Body of pancreas (tissue), 4 donors: ENCODE measurements at regions not wholly inside any gene's neighbourhood (a gene's known extent, or its start where the extent isn't known, plus 50 kb on each side); places are given as distances from the start of the nearest gene placed in this dataset.
"Not testable (repeated sequence)": the region's sequence is repeated elsewhere in the genome, so short reads cannot be mapped to it uniquely, and the experiment has no call there.

Source experiments
- ATAC-seq: fragments of 150-250 bp; one replicate; pipeline ENCODE4 v1.9.1; 2016
- DNase-seq, 4 donors: peaks; one replicate each; pipeline ENCODE4 v3.0.0-alpha.2; 2019
- H3K27ac ChIP-seq, 4 donors: fragments of 200-600 bp; sonication (generic); 1 replicate in 3 of 4; 2 replicates in 1 of 4; pipeline versions ENCODE4 v1.5.1 to v1.6.1; 2016 to 2019; ENCODE audit warnings: mild to moderate bottlenecking in 1 of 4, mixed read lengths in 1 of 4, moderate library complexity in 1 of 4
- H3K27me3 ChIP-seq, 2 donors: fragments of 200-600 bp; sonication (generic); one replicate each; pipeline ENCODE4 v1.6.0; 2016; ENCODE audit warnings: mild to moderate bottlenecking in 1 of 2
- H3K36me3 ChIP-seq, 2 donors: fragments of 200-600 bp; sonication (generic); replicated peaks in 1 of 2; 2 replicates each; pipeline ENCODE4 v1.5.1; 2016; ENCODE audit warnings: low read depth in 2 of 2; ENCODE audit not compliant: insufficient read depth in 1 of 2
- H3K4me1 ChIP-seq: fragments of 200-600 bp; sonication (generic); one replicate; pipeline ENCODE4 v1.6.0; 2016
- H3K4me3 ChIP-seq, 2 donors: fragments of 200-600 bp; sonication (generic); 1 replicate in 1 of 2; 2 replicates in 1 of 2; pipeline ENCODE4 v1.5.1; 2016 to 2019
- H3K9me3 ChIP-seq, 3 donors: fragments of 200-600 bp; sonication (generic); 1 replicate in 2 of 3; 2 replicates in 1 of 3; pipeline ENCODE4 v1.5.1; 2016
- CTCF ChIP-seq, 7 experiments: fragments of 450-650 bp in 4 of 7; fragments of 200-600 bp in 3 of 7; sonication (generic) in 3 of 7; IDR thresholded peaks; one replicate each; pipeline ENCODE4 v1.5.1; 2016 to 2019; ENCODE audit warnings: antibody characterized with exemption in 7 of 7
- POLR2A ChIP-seq, 3 donors: fragments of 450-650 bp; IDR thresholded peaks; one replicate each; pipeline ENCODE4 v1.6.1; 2016; ENCODE audit warnings: antibody characterized with exemption in 3 of 3, mild to moderate bottlenecking in 2 of 3
- WGBS, 2 donors: methylation state at CpG; one replicate each; pipeline ENCODE4 v1.1.5; 2017; 5-methylcytosine and 5-hydroxymethylcytosine counted together
- intact Hi-C: fragments of 100-400 bp; cut with DNase I; formaldehyde crosslinking; loops from one replicate; pipeline ENCODE4 v1.15.1; 2023

- 86 to 90% methylated on average over 1 of the region's 1 CpG for WGBS, 2 donors
- no peak for DNase-seq
- no peak for ATAC-seq
- H3K36me3 ChIP-seq: no peaks in the 10 kb centered on the region
- intact Hi-C loops: no loop called here
- no peak overlapping the region for H3K4me3 ChIP-seq
- no peaks in the 10 kb centered on the region for H3K4me1 ChIP-seq
- H3K9me3 ChIP-seq: no peaks in the 10 kb centered on the region
- H3K27me3 ChIP-seq: no peaks in the 10 kb centered on the region
- TF ChIP-seq POLR2A (IDR thresholded peaks at IDR 0.05) (no peak), CTCF (IDR thresholded peaks at IDR 0.05) (no peak)
- H3K27ac ChIP-seq: no peak overlapping the region
Measured at GRCh38 chr18:11357678-11358077, 208.3 kb upstream of the PIEZO2 start.

DNA sequence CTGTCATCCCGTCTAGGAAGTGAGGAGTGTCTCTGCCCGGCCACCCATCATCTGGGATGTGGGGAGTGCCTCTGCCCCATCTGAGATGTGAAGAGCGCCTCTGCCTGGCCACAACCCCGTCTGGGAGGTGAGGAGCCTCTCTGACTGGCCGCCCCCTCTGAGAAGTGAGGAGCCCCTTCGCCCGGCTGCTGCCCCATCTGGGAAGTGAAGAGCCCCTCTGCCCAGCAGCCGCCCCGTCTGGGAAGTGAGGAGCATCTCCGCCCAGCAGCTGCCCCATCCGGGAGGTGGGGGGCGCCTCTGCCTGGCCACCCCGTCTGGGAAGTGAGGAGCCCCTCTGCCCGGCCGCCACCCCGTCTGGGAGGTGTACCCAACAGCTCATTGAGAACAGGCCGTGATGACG lies 195.2 kb upstream of the PIEZO2 start:
- intact Hi-C loops, H3K4me3 ChIP-seq, DNase-seq, H3K27me3 ChIP-seq, H3K27ac ChIP-seq, H3K9me3 ChIP-seq, H3K36me3 ChIP-seq, ATAC-seq, H3K4me1 ChIP-seq: not testable (repeated sequence)
- 75 to 85% methylated on average over 12 to 18 of the region's 18 CpGs for WGBS, 2 donors

DNA sequence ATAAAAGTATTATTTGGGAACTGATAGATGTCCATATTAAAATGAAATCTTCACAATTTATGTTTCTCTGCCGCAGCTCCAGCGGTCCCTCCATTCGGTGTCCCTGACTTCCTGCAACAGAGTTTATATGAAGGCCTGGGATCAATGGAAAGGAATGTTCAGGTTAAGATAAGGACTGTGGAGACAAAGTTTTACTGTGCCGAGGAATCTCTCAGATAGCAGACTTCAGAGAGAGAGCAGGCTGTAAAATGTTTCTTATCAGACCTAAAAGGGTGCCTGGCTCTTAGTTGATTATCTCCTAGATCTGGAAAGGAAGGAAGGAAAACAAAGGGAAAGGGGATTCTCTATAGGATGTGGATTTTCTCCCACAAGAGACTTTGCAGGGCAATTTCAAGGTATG lies 193.7 kb upstream of the PIEZO2 start:
- H3K4me1 ChIP-seq: no peaks in the 10 kb centered on the region
- DNase-seq: no peak
- TF ChIP-seq POLR2A (IDR thresholded peaks at IDR 0.05) (no peak), CTCF (IDR thresholded peaks at IDR 0.05) (no peak)
- 59 to 82% methylated on average over 4 of the region's 4 CpGs for whole genome bisulfite sequencing, 2 donors
- H3K36me3 ChIP-seq: no peaks in the 10 kb centered on the region
- no peak for ATAC-seq
- no peak overlapping the region for H3K4me3 ChIP-seq
- no peaks in the 10 kb centered on the region for H3K27me3 ChIP-seq
- H3K9me3 ChIP-seq: peaks cover 0 to 10% (median 0%) of the 10 kb centered on the region in 3 donors
- H3K27ac ChIP-seq: no peak overlapping the region
- intact Hi-C loops: no loop called here

GRCh38 chr18:11342115-11342514 lies 192.7 kb upstream of the PIEZO2 start:
- H3K27me3 ChIP-seq, H3K27ac ChIP-seq, ATAC-seq, H3K9me3 ChIP-seq, H3K4me1 ChIP-seq, H3K36me3 ChIP-seq, H3K4me3 ChIP-seq, DNase-seq, intact Hi-C loops: not testable (repeated sequence)
- WGBS, 2 donors: 63 to 70% methylated on average over 5 of the region's 5 CpGs

DNA sequence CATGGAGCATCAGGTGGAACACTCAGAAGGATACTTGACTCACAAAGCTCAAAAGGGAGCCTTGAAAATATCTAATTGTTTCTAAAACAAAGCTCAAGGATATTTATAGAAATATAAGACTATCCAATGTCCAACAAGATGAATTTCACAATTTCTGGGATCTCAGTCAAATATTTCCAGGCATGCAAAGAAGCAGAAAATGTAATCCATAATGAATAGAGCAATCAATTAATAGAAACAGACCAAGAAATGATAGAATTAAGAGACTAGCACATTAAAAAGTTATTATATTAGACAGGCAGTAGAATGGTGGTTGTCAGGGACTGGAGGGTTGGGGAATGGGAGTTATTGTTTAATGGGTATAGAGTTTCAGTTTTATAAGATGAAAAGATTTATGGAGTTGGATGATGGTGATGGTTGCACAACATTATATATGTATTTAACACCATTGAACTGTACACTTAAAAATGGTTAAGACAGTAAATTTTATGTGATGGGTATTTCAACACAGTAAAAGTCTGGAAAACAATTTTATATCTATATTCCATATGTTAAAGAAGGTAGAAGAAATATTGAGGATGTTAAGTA lies 189.9 kb upstream of the PIEZO2 start:
- DNase-seq: no peak
- intact Hi-C loops: no loop called here
- Histone ChIP-seq H3K27ac (no peak overlapping the region), H3K36me3 (no peaks in the 10 kb centered on the region), H3K4me3 (no peak overlapping the region), H3K4me1 (no peaks in the 10 kb centered on the region), H3K27me3 (no peaks in the 10 kb centered on the region), H3K9me3 (peaks cover 0 to 7% (median 0%) of the 10 kb centered on the region in 3 donors)
- no peak for ATAC-seq
- TF ChIP-seq CTCF (IDR thresholded peaks at IDR 0.05): no peak
- TF ChIP-seq POLR2A (IDR thresholded peaks at IDR 0.05): no peak

DNA sequence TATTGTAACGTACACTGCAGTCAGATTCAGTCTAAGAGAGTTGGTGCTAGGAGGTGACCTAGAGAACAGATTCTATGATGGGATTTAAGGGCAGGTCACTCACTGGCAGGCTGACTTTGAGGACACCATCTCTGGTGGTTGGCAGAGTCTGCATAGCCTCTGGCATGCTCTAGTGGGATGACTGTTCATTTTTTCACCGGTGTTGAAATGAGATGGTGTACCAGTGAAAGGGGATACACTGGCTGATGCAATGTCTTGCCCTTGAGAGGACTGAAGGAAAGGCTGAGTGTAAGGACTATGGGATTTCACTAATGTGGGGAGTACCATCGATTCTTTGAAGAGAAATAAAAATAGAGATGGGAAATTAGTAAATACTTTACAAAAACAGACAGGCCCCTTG lies 186.9 kb upstream of the PIEZO2 start:
- Histone ChIP-seq H3K9me3 (no peaks in the 10 kb centered on the region), H3K27me3 (no peaks in the 10 kb centered on the region), H3K4me3 (no peak overlapping the region), H3K4me1 (no peaks in the 10 kb centered on the region), H3K27ac (no peak overlapping the region), H3K36me3 (no peaks in the 10 kb centered on the region)
- WGBS, 2 donors: 63 to 73% methylated on average over 3 of the region's 3 CpGs
- ATAC-seq (no peak), DNase-seq (no peak)
- intact Hi-C loops: no loop called here
- TF ChIP-seq CTCF (IDR thresholded peaks at IDR 0.05) (no peak), POLR2A (IDR thresholded peaks at IDR 0.05) (no peak)
